ENCODE measurements at regions not wholly inside any gene's neighbourhood (a gene's known extent, or its start where the extent isn't known, plus 50 kb on each side); places are given as distances from the start of the nearest gene placed in this dataset.
A peak's percentile ranks its signal among the peaks of the same experiment; 100 is the strongest.

DNA sequence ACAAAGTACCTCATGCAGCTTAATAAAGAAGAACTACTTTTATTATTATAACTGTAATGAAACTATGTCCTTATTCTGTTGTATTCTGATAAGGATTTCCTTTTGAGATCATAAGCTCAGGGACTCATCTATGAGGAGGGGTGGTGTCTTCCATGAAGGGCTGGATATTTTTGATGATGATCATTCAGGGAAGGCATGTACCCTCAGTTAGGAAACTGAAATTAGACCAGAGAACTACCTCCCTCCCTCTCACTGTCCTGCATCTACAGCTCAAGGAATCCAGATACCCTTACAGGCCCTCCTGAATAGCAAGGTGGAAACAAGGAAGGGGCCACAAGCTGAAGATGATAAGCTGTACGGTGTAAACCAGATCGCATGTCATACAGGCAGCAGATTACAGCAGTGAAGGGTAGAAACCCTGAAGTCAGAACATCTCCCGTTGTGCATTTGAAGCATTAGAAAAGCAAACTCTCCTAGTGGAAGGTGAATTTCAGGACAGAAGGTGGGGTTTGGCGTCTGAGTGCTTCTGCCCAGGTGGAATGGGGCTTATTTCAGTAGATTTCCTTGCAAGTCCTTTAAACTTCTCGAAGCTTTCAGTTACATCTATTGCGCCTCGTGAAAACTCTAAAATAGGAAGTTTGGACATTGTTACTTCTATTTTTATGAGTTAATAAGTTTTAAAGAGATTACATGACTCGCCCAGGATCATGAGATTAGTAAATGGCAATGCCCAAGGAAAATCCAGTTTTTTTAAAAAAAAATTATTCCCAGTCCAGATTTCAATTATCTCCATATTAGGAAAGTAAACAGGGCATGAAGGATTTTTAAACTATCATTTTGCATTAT is 101.1 kb upstream of the HNRNPU start:
- H3K27ac ChIP-seq: no peak overlapping the region
- Mint-ChIP-seq H3K4me3 (no peak overlapping the region), H3K27ac (no peak overlapping the region), H3K9me3 (no peaks in the 10 kb centered on the region), H3K27me3 (ENCODE audit: insufficient read depth, low read depth) (peaks cover 4% of the 10 kb centered on the region), H3K36me3 (no peaks in the 10 kb centered on the region), H3K4me1 (peaks cover 24% of the 10 kb centered on the region)
- TF ChIP-seq, protein P1, sequence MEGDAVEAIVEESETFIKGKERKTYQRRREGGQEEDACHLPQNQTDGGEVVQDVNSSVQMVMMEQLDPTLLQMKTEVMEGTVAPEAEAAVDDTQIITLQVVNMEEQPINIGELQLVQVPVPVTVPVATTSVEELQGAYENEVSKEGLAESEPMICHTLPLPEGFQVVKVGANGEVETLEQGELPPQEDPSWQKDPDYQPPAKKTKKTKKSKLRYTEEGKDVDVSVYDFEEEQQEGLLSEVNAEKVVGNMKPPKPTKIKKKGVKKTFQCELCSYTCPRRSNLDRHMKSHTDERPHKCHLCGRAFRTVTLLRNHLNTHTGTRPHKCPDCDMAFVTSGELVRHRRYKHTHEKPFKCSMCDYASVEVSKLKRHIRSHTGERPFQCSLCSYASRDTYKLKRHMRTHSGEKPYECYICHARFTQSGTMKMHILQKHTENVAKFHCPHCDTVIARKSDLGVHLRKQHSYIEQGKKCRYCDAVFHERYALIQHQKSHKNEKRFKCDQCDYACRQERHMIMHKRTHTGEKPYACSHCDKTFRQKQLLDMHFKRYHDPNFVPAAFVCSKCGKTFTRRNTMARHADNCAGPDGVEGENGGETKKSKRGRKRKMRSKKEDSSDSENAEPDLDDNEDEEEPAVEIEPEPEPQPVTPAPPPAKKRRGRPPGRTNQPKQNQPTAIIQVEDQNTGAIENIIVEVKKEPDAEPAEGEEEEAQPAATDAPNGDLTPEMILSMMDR (IDR thresholded peaks at IDR 0.05): no peak
- TF ChIP-seq EZH2phosphoT487 (IDR thresholded peaks at IDR 0.05) (no peak), EZH2 (IDR thresholded peaks at IDR 0.05) (no peak)
- no peak overlapping the region for H2AFZ ChIP-seq (replicated peaks)
- no peak for DNase-seq (ENCODE audit: low spot score)
- no peak overlapping the region for H3K9ac ChIP-seq
- H4K20me1 ChIP-seq (ENCODE audit: low read depth): no peaks in the 10 kb centered on the region
- H3K79me2 ChIP-seq (ENCODE audit: low read depth): peaks cover 12% of the 10 kb centered on the region
- no peak overlapping the region for H3K4me3 ChIP-seq
- peaks cover 16% of the 10 kb centered on the region for H3K4me1 ChIP-seq
- no peaks in the 10 kb centered on the region for H3K36me3 ChIP-seq
- no peak overlapping the region for H3K4me2 ChIP-seq
- H3K27me3 ChIP-seq: no peaks in the 10 kb centered on the region
- no peaks in the 10 kb centered on the region for H3K9me3 ChIP-seq (ENCODE audit: low read depth)
- H3F3A ChIP-seq (ENCODE audit: low read depth): peaks cover 26% of the 10 kb centered on the region

DNA sequence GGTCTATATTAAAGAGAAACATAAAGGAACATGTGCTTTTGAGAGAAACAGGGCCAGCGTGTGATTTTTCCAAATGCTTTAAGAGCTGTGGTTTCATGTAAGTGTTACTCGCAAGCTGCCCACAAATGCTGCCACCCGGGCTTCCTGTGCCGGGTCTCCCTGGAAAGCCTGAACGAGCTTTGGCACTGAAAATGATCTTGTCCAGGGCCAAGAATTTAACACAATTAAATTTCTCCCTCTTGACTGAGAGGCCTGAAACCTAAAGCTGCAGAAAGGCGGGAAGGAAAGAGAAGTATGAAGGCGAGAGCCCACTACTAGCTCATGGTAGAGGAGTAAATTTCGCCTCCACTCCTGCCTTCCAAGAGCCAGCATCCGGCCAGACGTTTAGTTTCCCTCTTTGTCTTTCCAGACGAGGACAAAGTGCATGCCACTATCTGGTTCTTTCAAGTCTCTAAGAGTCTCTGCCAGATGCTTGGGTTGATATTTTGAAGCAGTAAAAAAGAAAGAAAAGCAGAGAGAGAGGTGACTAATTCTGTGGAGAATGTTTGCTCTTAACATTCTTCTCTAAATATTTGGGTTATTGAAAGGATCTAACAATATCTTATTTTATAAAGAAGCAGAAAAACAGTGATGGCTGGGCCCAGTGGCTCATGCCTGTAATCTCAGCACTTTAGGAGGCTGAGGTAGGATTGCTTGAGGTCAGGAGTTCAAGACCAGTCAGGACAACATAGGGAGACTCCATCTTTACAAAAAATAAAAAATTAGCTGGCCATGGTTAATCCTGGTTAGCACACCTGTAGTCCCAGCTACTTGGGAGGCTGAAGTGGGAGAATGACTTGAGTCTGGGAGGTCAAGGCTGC is 100.0 kb upstream of the HNRNPU start:
- Histone ChIP-seq H3K27me3 (no peaks in the 10 kb centered on the region), H3K79me2 (ENCODE audit: low read depth) (peaks cover 11% of the 10 kb centered on the region), H3F3A (ENCODE audit: low read depth) (peaks cover 15% of the 10 kb centered on the region), H3K9me3 (ENCODE audit: low read depth) (no peaks in the 10 kb centered on the region), H3K27ac (no peak overlapping the region), H3K4me1 (peaks cover 15% of the 10 kb centered on the region), H2AFZ (replicated peaks) (no peak overlapping the region), H3K4me3 (no peak overlapping the region), H3K4me2 (no peak overlapping the region), H3K36me3 (no peaks in the 10 kb centered on the region), H4K20me1 (ENCODE audit: low read depth) (no peaks in the 10 kb centered on the region), H3K9ac (no peak overlapping the region)
- H3K27ac Mint-ChIP-seq: peak overlapping the region; percentile 55
- H3K4me1 Mint-ChIP-seq: peaks cover 21% of the 10 kb centered on the region
- peaks cover 4% of the 10 kb centered on the region for H3K27me3 Mint-ChIP-seq (ENCODE audit: insufficient read depth, low read depth)
- TF ChIP-seq, protein P1 (IDR thresholded peaks at IDR 0.05): no peak
- TF ChIP-seq EZH2phosphoT487 (IDR thresholded peaks at IDR 0.05): no peak
- TF ChIP-seq EZH2 (IDR thresholded peaks at IDR 0.05): no peak
- no peaks in the 10 kb centered on the region for H3K36me3 Mint-ChIP-seq
- H3K4me3 Mint-ChIP-seq: no peak overlapping the region
- DNase-seq (ENCODE audit: low spot score): peak; percentile 20
- H3K9me3 Mint-ChIP-seq: no peaks in the 10 kb centered on the region

DNA sequence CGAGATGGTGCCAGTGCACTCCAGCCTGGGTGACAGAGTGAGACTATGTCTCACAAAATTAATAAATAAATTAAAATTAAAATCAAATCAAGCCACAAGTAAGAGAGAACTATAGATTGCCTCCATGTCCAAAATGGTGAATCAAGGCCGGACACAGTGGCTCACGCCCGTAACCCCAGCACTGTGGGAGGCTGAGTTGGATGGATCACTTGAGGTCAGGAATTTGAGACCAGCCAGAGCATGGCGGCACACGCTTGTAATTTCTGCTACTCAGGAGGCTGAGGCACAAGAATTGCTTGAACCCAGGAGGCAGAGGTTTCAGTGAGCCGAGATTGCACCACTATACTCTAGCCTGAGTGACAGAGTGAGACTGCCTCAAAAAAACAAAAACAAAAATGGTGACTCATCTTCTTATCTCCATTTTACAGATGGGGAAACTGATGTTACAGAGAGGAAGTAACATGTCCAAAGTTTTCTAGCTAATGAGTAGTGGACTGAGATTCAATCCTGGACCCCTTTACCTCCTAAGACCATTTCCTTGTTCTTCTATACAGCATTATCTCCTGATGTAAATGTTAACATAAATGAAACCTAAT is 99.0 kb upstream of the HNRNPU start:
- no peak overlapping the region for H3K4me3 ChIP-seq
- Mint-ChIP-seq H3K4me3 (no peak overlapping the region), H3K4me1 (peaks cover 13% of the 10 kb centered on the region), H3K27ac (no peak overlapping the region), H3K27me3 (ENCODE audit: insufficient read depth, low read depth) (peaks cover 2% of the 10 kb centered on the region), H3K36me3 (no peaks in the 10 kb centered on the region), H3K9me3 (no peaks in the 10 kb centered on the region)
- H3K79me2 ChIP-seq (ENCODE audit: low read depth): peaks cover 1% of the 10 kb centered on the region
- no peaks in the 10 kb centered on the region for H4K20me1 ChIP-seq (ENCODE audit: low read depth)
- H2AFZ ChIP-seq (replicated peaks): no peak overlapping the region
- no peaks in the 10 kb centered on the region for H3K9me3 ChIP-seq (ENCODE audit: low read depth)
- no peaks in the 10 kb centered on the region for H3K27me3 ChIP-seq
- no peak overlapping the region for H3K9ac ChIP-seq
- no peak overlapping the region for H3K27ac ChIP-seq
- no peak overlapping the region for H3K4me2 ChIP-seq
- peaks cover 5% of the 10 kb centered on the region for H3F3A ChIP-seq (ENCODE audit: low read depth)
- TF ChIP-seq EZH2 (IDR thresholded peaks at IDR 0.05) (no peak), EZH2phosphoT487 (IDR thresholded peaks at IDR 0.05) (no peak)
- TF ChIP-seq, protein P1 (IDR thresholded peaks at IDR 0.05): no peak
- DNase-seq (ENCODE audit: low spot score): no peak
- H3K4me1 ChIP-seq: peaks cover 4% of the 10 kb centered on the region
- H3K36me3 ChIP-seq: no peaks in the 10 kb centered on the region
